B cell (primary cell): ENCODE measurements at regions not wholly inside any gene's neighbourhood (a gene's known extent, or its start where the extent isn't known, plus 50 kb on each side); places are given as distances from the start of the nearest gene placed in this dataset.

Experiments
- ATAC-seq: fragments of 200-7000 bp; cut with Tn5 transposase; one replicate; pipeline ENCODE4 v1.10.0; 2021; ENCODE audit warnings: low read depth, mild to moderate bottlenecking, moderate number of reproducible peaks, moderate library complexity
- CTCF ChIA-PET: fragments of 350-600 bp; sonication (Branson Sonifier 250); formaldehyde crosslinking; loops from one replicate; lab custom pipeline; 2021; ENCODE audit warnings: antibody characterized with exemption, inconsistent platforms; lab: Charles Lee
- POLR2A ChIA-PET: fragments of 350-600 bp; sonication (Branson Sonifier 250); formaldehyde crosslinking; loops from one replicate; lab custom pipeline; 2021; ENCODE audit warnings: antibody characterized with exemption; lab: Charles Lee
- DNase-seq: peaks from one replicate; pipeline ENCODE4 v3.0.0; 2013
- H2AFZ ChIP-seq: 2 replicates; pipeline ENCODE4 v1.6.1; 2012; ENCODE audit warnings: mild to moderate bottlenecking, low read depth, low read length; ENCODE audit not compliant: insufficient read depth, poor library complexity, severe bottlenecking
- H3K27ac ChIP-seq, 2 donors: 1 replicate in 1 of 2; 2 replicates in 1 of 2; pipeline ENCODE4 v1.5.1; 2012 to 2013; ENCODE audit warnings: low read length in 2 of 2, mild to moderate bottlenecking in 2 of 2, moderate library complexity in 1 of 2
- H3K27me3 ChIP-seq, 4 experiments: fragments of 200-600 bp in 1 of 4; sonication (generic) in 1 of 4; replicated peaks in 1 of 4; 1 replicate in 2 of 4; 2 replicates in 2 of 4; pipeline versions ENCODE4 v1.6.1 to v1.7.0; 2013 to 2016; ENCODE audit warnings: low read length in 3 of 4, mild to moderate bottlenecking in 2 of 4, mixed read lengths in 1 of 4, moderate library complexity in 1 of 4; ENCODE audit not compliant: insufficient read depth in 4 of 4, control insufficient read depth in 3 of 4; ENCODE audit errors: control extremely low read depth in 1 of 4
- H3K36me3 ChIP-seq, 2 experiments: replicated peaks in 1 of 2; 1 replicate in 1 of 2; 2 replicates in 1 of 2; pipeline versions ENCODE4 v1.6.1 to v1.7.1; 2013; ENCODE audit warnings: low read length in 1 of 2; ENCODE audit not compliant: insufficient read depth in 2 of 2, control insufficient read depth in 1 of 2; ENCODE audit errors: control extremely low read depth in 1 of 2, extremely low read depth in 1 of 2
- H3K4me1 ChIP-seq, 2 donors: fragments of 200-600 bp in 1 of 2; sonication (generic) in 1 of 2; 1 replicate in 1 of 2; 2 replicates in 1 of 2; pipeline versions ENCODE4 v1.5.1 to v1.6.1; 2013 to 2017; ENCODE audit warnings: low read length in 2 of 2; ENCODE audit not compliant: control insufficient read depth in 2 of 2, insufficient read depth in 2 of 2
- H3K4me2 ChIP-seq: replicated peaks from 2 replicates; pipeline ENCODE3; 2012; ENCODE audit warnings: mild to moderate bottlenecking, low read depth, low read length; ENCODE audit not compliant: poor library complexity, severe bottlenecking
- H3K4me3 ChIP-seq, 5 experiments: fragments of 200-600 bp in 1 of 5; sonication (generic) in 1 of 5; 1 replicate in 3 of 5; 2 replicates in 2 of 5; pipeline versions ENCODE4 v1.5.1 to v1.7.0; 2011 to 2016; ENCODE audit warnings: low read length in 4 of 5, mild to moderate bottlenecking in 4 of 5, low read depth in 2 of 5, control low read depth in 1 of 5, moderate library complexity in 1 of 5; ENCODE audit not compliant: insufficient read depth in 1 of 5; ENCODE audit errors: control extremely low read depth in 1 of 5, extremely low read depth in 1 of 5
- H3K79me2 ChIP-seq: fragments of 200-600 bp; sonication (generic); one replicate; pipeline ENCODE4 v1.6.0; 2016; ENCODE audit warnings: low read length; ENCODE audit not compliant: control insufficient read depth, insufficient read depth
- H3K9ac ChIP-seq: fragments of 200-600 bp; sonication (generic); 2 replicates; pipeline ENCODE4 v1.6.1; 2017; ENCODE audit warnings: mild to moderate bottlenecking, low read length, moderate library complexity
- H3K9me3 ChIP-seq, 3 donors: one replicate each; pipeline versions ENCODE4 v1.6.1 to v1.7.1; 2013; ENCODE audit warnings: low read length in 2 of 3; ENCODE audit not compliant: control insufficient read depth in 2 of 3, insufficient read depth in 1 of 3; ENCODE audit errors: control extremely low read depth in 1 of 3
- H4K20me1 ChIP-seq: 2 replicates; pipeline ENCODE4 v1.6.0; 2012; ENCODE audit warnings: mild to moderate bottlenecking, low read length; ENCODE audit not compliant: insufficient read depth, control insufficient read depth, poor library complexity, severe bottlenecking
- H3K27ac Mint-ChIP-seq: one replicate; pipeline ENCODE4 v1.8.0; 2021; ENCODE audit warnings: mixed read lengths
- H3K27me3 Mint-ChIP-seq: one replicate; pipeline ENCODE4 v1.8.0; 2021; ENCODE audit warnings: mixed read lengths
- H3K4me1 Mint-ChIP-seq: one replicate; pipeline ENCODE4 v1.8.0; 2021; ENCODE audit warnings: mixed read lengths
- H3K4me3 Mint-ChIP-seq: one replicate; pipeline ENCODE4 v1.8.0; 2021; ENCODE audit warnings: mixed read lengths
- H3K9me3 Mint-ChIP-seq: one replicate; pipeline ENCODE4 v1.8.0; 2022; ENCODE audit warnings: mixed read lengths; ENCODE audit not compliant: insufficient read depth
- CTCF ChIP-seq: fragments of 200-600 bp; IDR thresholded peaks from one replicate; pipeline ENCODE4 v1.8.0; 2022; ENCODE audit warnings: antibody characterized with exemption, mild to moderate bottlenecking
- EZH2 ChIP-seq: IDR thresholded peaks from 2 replicates; pipeline ENCODE4 v1.6.1; 2012; ENCODE audit warnings: borderline replicate concordance, low read depth, mild to moderate bottlenecking, moderate library complexity, low read length; ENCODE audit not compliant: insufficient read depth, poor library complexity, severe bottlenecking
- WGBS: methylation state at CpG from one replicate; pipeline ENCODE4 v1.1.5; 2013; ENCODE audit warnings: missing lambda C conversion rate; ENCODE audit not compliant: insufficient coverage; 5-methylcytosine and 5-hydroxymethylcytosine counted together
- intact Hi-C: fragments of 100-400 bp; cut with micrococcal nuclease; formaldehyde crosslinking; loops from one replicate; pipeline ENCODE4 v1.10.0; 2022

GRCh38 chr3:18828637-18829036 lies 319.7 kb upstream of the KCNH8 start:
- Histone ChIP-seq H3K9ac (no peak overlapping the region), H3K4me3 (no peak overlapping the region), H3K36me3 (no peaks in the 10 kb centered on the region), H2AFZ (no peak overlapping the region), H3K4me2 (no peak overlapping the region), H3K27ac (no peak overlapping the region), H3K4me1 (no peaks in the 10 kb centered on the region), H3K79me2 (no peaks in the 10 kb centered on the region), H3K9me3 (peaks cover 0 to 1% (median 0%) of the 10 kb centered on the region in 3 donors), H4K20me1 (no peaks in the 10 kb centered on the region), H3K27me3 (peaks cover 0 to 4% (median 0%) of the 10 kb centered on the region in 4 experiments)
- Mint-ChIP-seq H3K4me3 (no peak overlapping the region), H3K9me3 (no peaks in the 10 kb centered on the region), H3K4me1 (peaks cover 4% of the 10 kb centered on the region), H3K27me3 (peaks cover 6% of the 10 kb centered on the region), H3K27ac (no peak overlapping the region)
- CTCF ChIA-PET, result no interaction called here
- ATAC-seq (no peak), DNase-seq (no peak)
- WGBS, result no CpG with 5 or more reads among the region's 2 CpGs
- intact Hi-C loops, result no loop called here
- TF ChIP-seq CTCF (no peak), EZH2 (no peak)
- POLR2A ChIA-PET, result no interaction called here

GRCh38 chr3:18827664-18828063 lies 320.6 kb upstream of the KCNH8 start:
- no peaks in the 10 kb centered on the region for H3K36me3 ChIP-seq
- H3K4me2 ChIP-seq, result no peak overlapping the region
- no peak overlapping the region for H3K4me3 Mint-ChIP-seq
- H2AFZ ChIP-seq, result no peak overlapping the region
- peaks cover 0 to 4% (median 0%) of the 10 kb centered on the region in 4 experiments for H3K27me3 ChIP-seq
- peaks cover 4% of the 10 kb centered on the region for H3K4me1 Mint-ChIP-seq
- CTCF ChIA-PET, result no interaction called here
- H4K20me1 ChIP-seq, result no peaks in the 10 kb centered on the region
- no peak overlapping the region for H3K27ac ChIP-seq
- no peak overlapping the region for H3K9ac ChIP-seq
- H3K9me3 Mint-ChIP-seq, result no peaks in the 10 kb centered on the region
- H3K9me3 ChIP-seq, result peaks cover 0 to 1% (median 0%) of the 10 kb centered on the region in 3 donors
- intact Hi-C loops, result no loop called here
- H3K27me3 Mint-ChIP-seq, result peaks cover 6% of the 10 kb centered on the region
- WGBS, result 100% methylated on average over 1 of the region's 3 CpGs
- H3K27ac Mint-ChIP-seq, result no peak overlapping the region
- TF ChIP-seq CTCF (no peak), EZH2 (no peak)
- DNase-seq (no peak), ATAC-seq (no peak)
- no peaks in the 10 kb centered on the region for H3K79me2 ChIP-seq
- H3K4me1 ChIP-seq, result no peaks in the 10 kb centered on the region
- POLR2A ChIA-PET, result no interaction called here
- no peak overlapping the region for H3K4me3 ChIP-seq
